ENCODE measurements at regions not wholly inside any gene's neighbourhood (a gene's known extent, or its start where the extent isn't known, plus 50 kb on each side); places are given as distances from the start of the nearest gene placed in this dataset.

GRCh38 chr9:16145196-16145950, 592.5 kb downstream of the CCDC171 start:
- ChIA-PET CTCF (no interaction called here), POLR2A (no interaction called here)
- H3K4me1 ChIP-seq = no peaks in the 10 kb centered on the region
- BruUV-seq (replicated peaks) = no TSS peak
- Mint-ChIP-seq H3K4me1 (ENCODE audit: low read depth, unreplicated experiment) (no peaks in the 10 kb centered on the region), H3K36me3 (ENCODE audit: insufficient read depth, unreplicated experiment) (no peaks in the 10 kb centered on the region), H3K27ac (ENCODE audit: unreplicated experiment) (no peak overlapping the region), H3K27me3 (ENCODE audit: insufficient read depth, unreplicated experiment) (no peaks in the 10 kb centered on the region), H3K4me3 (ENCODE audit: unreplicated experiment) (no peak overlapping the region), H3K9me3 (ENCODE audit: unreplicated experiment) (no peaks in the 10 kb centered on the region)
- no peak for DNase-seq
- H3K27me3 ChIP-seq (replicated peaks; ENCODE audit: control insufficient read depth, insufficient read depth, low read length) = no peaks in the 10 kb centered on the region
- no peak overlapping the region for H3K4me3 ChIP-seq (ENCODE audit: low read depth, low read length)
- H3K9me3 ChIP-seq = no peaks in the 10 kb centered on the region
- intact Hi-C loops (cut with micrococcal nuclease; ENCODE audit: unreplicated experiment) = no loop called here
- no peaks in the 10 kb centered on the region for H3K36me3 ChIP-seq (ENCODE audit: control insufficient read depth, insufficient read depth, low read length)
- no peak for TF ChIP-seq CTCF (IDR thresholded peaks at IDR 0.05; ENCODE audit: insufficient read depth in 1 of 2, low read depth in 1 of 2, low read length in 1 of 2, severe bottlenecking in 1 of 2, unreplicated experiment in 1 of 2)

GRCh38 chr9:16147726-16148125, 594.9 kb downstream of the CCDC171 start:
- H3K27me3 Mint-ChIP-seq (ENCODE audit: insufficient read depth, unreplicated experiment) = peaks cover 3% of the 10 kb centered on the region
- H3K4me1 ChIP-seq = no peaks in the 10 kb centered on the region
- intact Hi-C loops (cut with micrococcal nuclease; ENCODE audit: unreplicated experiment) = no loop called here
- no peaks in the 10 kb centered on the region for H3K9me3 ChIP-seq
- no peak for TF ChIP-seq CTCF (IDR thresholded peaks at IDR 0.05; ENCODE audit: insufficient read depth in 1 of 2, low read depth in 1 of 2, low read length in 1 of 2, severe bottlenecking in 1 of 2, unreplicated experiment in 1 of 2)
- no peaks in the 10 kb centered on the region for H3K4me1 Mint-ChIP-seq (ENCODE audit: low read depth, unreplicated experiment)
- H3K36me3 Mint-ChIP-seq (ENCODE audit: insufficient read depth, unreplicated experiment) = no peaks in the 10 kb centered on the region
- DNase-seq = no peak
- no peak overlapping the region for H3K4me3 Mint-ChIP-seq (ENCODE audit: unreplicated experiment)
- H3K9me3 Mint-ChIP-seq (ENCODE audit: unreplicated experiment) = no peaks in the 10 kb centered on the region
- ChIA-PET CTCF (no interaction called here), POLR2A (no interaction called here)
- H3K27ac Mint-ChIP-seq (ENCODE audit: unreplicated experiment) = no peak overlapping the region
- H3K27me3 ChIP-seq (replicated peaks; ENCODE audit: control insufficient read depth, insufficient read depth, low read length) = no peaks in the 10 kb centered on the region
- H3K36me3 ChIP-seq (ENCODE audit: control insufficient read depth, insufficient read depth, low read length) = no peaks in the 10 kb centered on the region
- BruUV-seq (replicated peaks) = no TSS peak
- no peak overlapping the region for H3K4me3 ChIP-seq (ENCODE audit: low read depth, low read length)

GRCh38 chr9:16150501-16150900, 597.7 kb downstream of the CCDC171 start:
- no peaks in the 10 kb centered on the region for H3K27me3 ChIP-seq (replicated peaks; ENCODE audit: control insufficient read depth, insufficient read depth, low read length)
- H3K4me3 ChIP-seq (ENCODE audit: low read depth, low read length) = no peak overlapping the region
- no peaks in the 10 kb centered on the region for H3K9me3 Mint-ChIP-seq (ENCODE audit: unreplicated experiment)
- intact Hi-C loops (cut with micrococcal nuclease; ENCODE audit: unreplicated experiment) = no loop called here
- DNase-seq = no peak
- H3K4me1 ChIP-seq = no peaks in the 10 kb centered on the region
- H3K36me3 Mint-ChIP-seq (ENCODE audit: insufficient read depth, unreplicated experiment) = no peaks in the 10 kb centered on the region
- no peak for TF ChIP-seq CTCF (IDR thresholded peaks at IDR 0.05; ENCODE audit: insufficient read depth in 1 of 2, low read depth in 1 of 2, low read length in 1 of 2, severe bottlenecking in 1 of 2, unreplicated experiment in 1 of 2)
- H3K36me3 ChIP-seq (ENCODE audit: control insufficient read depth, insufficient read depth, low read length) = no peaks in the 10 kb centered on the region
- ChIA-PET POLR2A (no interaction called here), CTCF (no interaction called here)
- BruUV-seq (replicated peaks) = no TSS peak
- H3K27me3 Mint-ChIP-seq (ENCODE audit: insufficient read depth, unreplicated experiment) = peaks cover 3% of the 10 kb centered on the region
- no peak overlapping the region for H3K27ac Mint-ChIP-seq (ENCODE audit: unreplicated experiment)
- no peaks in the 10 kb centered on the region for H3K4me1 Mint-ChIP-seq (ENCODE audit: low read depth, unreplicated experiment)
- H3K4me3 Mint-ChIP-seq (ENCODE audit: unreplicated experiment) = no peak overlapping the region
- H3K9me3 ChIP-seq = no peaks in the 10 kb centered on the region

Measured in Caco-2 (cell line).